GF-D8 (cell line): ENCODE measurements at regions not wholly inside any gene's neighbourhood (a gene's known extent, or its start where the extent isn't known, plus 50 kb on each side); places are given as distances from the start of the nearest gene placed in this dataset.
A peak's percentile ranks its signal among the peaks of the same experiment; 100 is the strongest.

Source experiments
- DNase-seq: peaks from one replicate; lab custom pipeline; 2025; lab: John Stamatoyannopoulos, UW

- DNase-seq, result no peak
Observed at GRCh38 chr2:64704161-64704560, 50.4 kb upstream of the SERTAD2 start.

GRCh38 chr2:64704996-64705395 lies 51.3 kb upstream of the SERTAD2 start:
- no peak for DNase-seq

GRCh38 chr2:64707276-64707675 lies 53.6 kb upstream of the SERTAD2 start:
- no peak for DNase-seq

GRCh38 chr2:64708829-64709228 lies 55.1 kb upstream of the SERTAD2 start:
- DNase-seq, result no peak

- peak; percentile 68 for DNase-seq
Observed at GRCh38 chr2:64711252-64711800, 57.6 kb upstream of the SERTAD2 start.

GRCh38 chr2:64713686-64714085 lies 60.0 kb upstream of the SERTAD2 start:
- DNase-seq, result no peak

GRCh38 chr2:64716569-64716968 lies 62.9 kb upstream of the SERTAD2 start:
- no peak for DNase-seq

GRCh38 chr2:64718250-64718885 lies 64.7 kb upstream of the SERTAD2 start:
- DNase-seq, result no peak

- DNase-seq, result no peak
Observed at GRCh38 chr2:64720535-64721319, 67.0 kb upstream of the SERTAD2 start.

- DNase-seq, result no peak
Observed at GRCh38 chr2:64721320-64721623, 67.6 kb upstream of the SERTAD2 start.

GRCh38 chr2:64722291-64723044 lies 68.8 kb upstream of the SERTAD2 start:
- DNase-seq, result no peak

GRCh38 chr2:64727013-64727767 lies 73.5 kb upstream of the SERTAD2 start:
- peak; percentile 10 for DNase-seq

GRCh38 chr2:64727843-64728463 lies 74.2 kb upstream of the SERTAD2 start:
- no peak for DNase-seq

GRCh38 chr2:64730551-64731262 lies 77.0 kb upstream of the SERTAD2 start:
- no peak for DNase-seq

GRCh38 chr2:64731263-64731643 lies 77.5 kb upstream of the SERTAD2 start:
- DNase-seq, result no peak

- peak; percentile 28 for DNase-seq
Observed at GRCh38 chr2:64731746-64732145, 78.0 kb upstream of the SERTAD2 start.

GRCh38 chr2:64732146-64732545 lies 78.4 kb upstream of the SERTAD2 start:
- DNase-seq, result no peak

GRCh38 chr2:64735504-64735903 lies 81.8 kb upstream of the SERTAD2 start:
- DNase-seq, result no peak

- DNase-seq, result no peak
Observed at GRCh38 chr2:64737547-64737946, 83.8 kb upstream of the SERTAD2 start.

- no peak for DNase-seq
Observed at GRCh38 chr2:64738026-64738425, 84.3 kb upstream of the SERTAD2 start.

GRCh38 chr2:64742678-64743077 lies 89.0 kb upstream of the SERTAD2 start:
- no peak for DNase-seq
